Natural killer cell (primary cell): ENCODE measurements at regions not wholly inside any gene's neighbourhood (a gene's known extent, or its start where the extent isn't known, plus 50 kb on each side); places are given as distances from the start of the nearest gene placed in this dataset.

Source experiments
- ATAC-seq, 3 donors: fragments of 150-1000 bp in 2 of 3; fragments of 200-7000 bp in 1 of 3; cut with Tn5 transposase; 1 replicate in 1 of 3; 2 replicates in 2 of 3; pipeline ENCODE4 v1.10.0; 2021; ENCODE audit warnings: mild to moderate bottlenecking in 2 of 3, moderate library complexity in 2 of 3
- DNase-seq, 2 donors: peaks; one replicate each; pipeline versions ENCODE4 v3.0.0 to v3.0.0-alpha.2; 2013 to 2021; ENCODE audit warnings: mixed read lengths in 1 of 2
- H3K27ac ChIP-seq: one replicate; pipeline ENCODE4 v1.5.1; 2013; ENCODE audit warnings: mild to moderate bottlenecking, low read length
- H3K27me3 ChIP-seq: one replicate; pipeline ENCODE4 v1.6.1; 2013; ENCODE audit warnings: low read length; ENCODE audit not compliant: control insufficient read depth, insufficient read depth
- H3K36me3 ChIP-seq: one replicate; pipeline ENCODE4 v1.6.1; 2013; ENCODE audit warnings: low read length; ENCODE audit not compliant: control insufficient read depth, insufficient read depth
- H3K4me1 ChIP-seq: one replicate; pipeline ENCODE4 v1.6.1; 2013; ENCODE audit warnings: low read length; ENCODE audit not compliant: control insufficient read depth, insufficient read depth
- H3K4me3 ChIP-seq: one replicate; pipeline ENCODE4 v1.5.1; 2013; ENCODE audit warnings: low read length
- H3K9me3 ChIP-seq: one replicate; pipeline ENCODE4 v1.6.1; 2013; ENCODE audit warnings: low read length; ENCODE audit not compliant: control insufficient read depth, insufficient read depth
- H3K27ac Mint-ChIP-seq, 2 donors: one replicate each; pipeline ENCODE4 v1.8.0; 2022; ENCODE audit warnings: mild to moderate bottlenecking in 2 of 2, mixed read lengths in 2 of 2, moderate library complexity in 1 of 2
- H3K27me3 Mint-ChIP-seq, 2 donors: one replicate each; pipeline ENCODE4 v1.8.0; 2022; ENCODE audit warnings: low read depth in 2 of 2, mixed read lengths in 2 of 2
- H3K36me3 Mint-ChIP-seq: one replicate; pipeline ENCODE4 v1.8.0; 2022; ENCODE audit warnings: mixed read lengths
- H3K4me1 Mint-ChIP-seq, 2 donors: one replicate each; pipeline ENCODE4 v1.8.0; 2022; ENCODE audit warnings: mixed read lengths in 2 of 2
- H3K4me3 Mint-ChIP-seq: one replicate; pipeline ENCODE4 v1.8.0; 2022; ENCODE audit warnings: mild to moderate bottlenecking, moderate library complexity, mixed read lengths
- H3K9me3 Mint-ChIP-seq, 2 donors: one replicate each; pipeline ENCODE4 v1.8.0; 2022; ENCODE audit warnings: mixed read lengths in 2 of 2
- CTCF ChIP-seq: fragments of 200-600 bp; IDR thresholded peaks from one replicate; pipeline ENCODE4 v1.8.0; 2022; ENCODE audit warnings: antibody characterized with exemption
- WGBS: methylation state at CpG from one replicate; pipeline ENCODE4 v1.1.7; 2013; ENCODE audit warnings: missing lambda C conversion rate; ENCODE audit not compliant: insufficient coverage; 5-methylcytosine and 5-hydroxymethylcytosine counted together
- intact Hi-C: fragments of 100-400 bp; cut with micrococcal nuclease; formaldehyde crosslinking; loops from one replicate; pipeline ENCODE4 v1.14.2; 2022

DNA sequence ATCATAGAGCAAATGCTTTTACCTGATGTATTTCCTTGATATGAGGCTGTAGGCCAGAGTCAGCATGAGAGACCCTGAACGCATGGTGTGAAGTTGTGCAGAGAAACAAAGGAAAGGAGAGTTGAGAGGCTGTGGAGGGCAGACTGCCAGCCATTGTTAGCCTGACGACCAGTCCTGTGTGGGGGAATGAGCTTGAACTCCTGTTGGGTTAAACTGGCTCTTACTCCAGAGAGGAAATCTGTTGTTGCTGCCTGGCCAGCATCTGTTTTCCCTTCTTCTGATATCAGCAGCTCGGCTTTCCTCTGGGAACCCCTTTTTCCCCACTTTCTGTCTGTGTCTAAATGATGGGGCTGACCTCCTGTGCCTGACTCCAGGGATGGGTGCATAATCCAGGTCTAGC lies 158.2 kb upstream of the ZFP64 start:
- H3K36me3 ChIP-seq = no peaks in the 10 kb centered on the region
- no peak overlapping the region for H3K27ac Mint-ChIP-seq
- intact Hi-C loops = no loop called here
- H3K27me3 ChIP-seq = no peaks in the 10 kb centered on the region
- ATAC-seq = peak in 1 of 3 donors; percentile 25
- no peak overlapping the region for H3K4me3 Mint-ChIP-seq
- no peak for DNase-seq
- 92% methylated on average over 3 of the region's 3 CpGs for WGBS
- H3K9me3 Mint-ChIP-seq = no peaks in the 10 kb centered on the region
- H3K4me3 ChIP-seq = no peak overlapping the region
- no peak for TF ChIP-seq CTCF
- H3K4me1 ChIP-seq = no peaks in the 10 kb centered on the region
- H3K27me3 Mint-ChIP-seq = peaks cover 7 to 29% of the 10 kb centered on the region in 2 donors
- no peaks in the 10 kb centered on the region for H3K9me3 ChIP-seq
- no peaks in the 10 kb centered on the region for H3K4me1 Mint-ChIP-seq
- H3K27ac ChIP-seq = no peak overlapping the region
- H3K36me3 Mint-ChIP-seq = no peaks in the 10 kb centered on the region

DNA sequence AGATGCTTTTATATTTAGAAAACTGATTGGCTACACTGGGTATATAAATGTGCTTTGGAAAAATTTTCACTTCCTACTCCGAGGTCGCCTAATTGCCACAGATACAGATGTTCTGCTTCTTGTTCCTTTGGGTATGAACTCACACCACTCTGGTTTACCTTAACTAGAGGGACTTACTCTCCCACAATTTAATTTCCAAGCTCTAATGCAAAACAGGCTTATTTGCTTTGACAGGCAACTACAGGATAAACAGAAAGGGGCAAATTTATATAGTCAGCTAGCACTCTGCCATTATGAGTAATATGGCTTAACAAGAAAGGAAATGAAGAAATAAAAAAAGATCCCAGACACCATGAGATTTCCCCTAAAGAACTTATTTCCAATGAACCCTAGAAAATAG lies 156.9 kb upstream of the ZFP64 start:
- no peak overlapping the region for H3K27ac ChIP-seq
- Mint-ChIP-seq H3K27ac (no peak overlapping the region), H3K4me1 (no peaks in the 10 kb centered on the region), H3K4me3 (no peak overlapping the region), H3K36me3 (no peaks in the 10 kb centered on the region), H3K27me3 (peaks cover 13 to 39% of the 10 kb centered on the region in 2 donors), H3K9me3 (no peaks in the 10 kb centered on the region)
- no peaks in the 10 kb centered on the region for H3K27me3 ChIP-seq
- WGBS = 78% methylated on average over 2 of the region's 2 CpGs
- no peaks in the 10 kb centered on the region for H3K4me1 ChIP-seq
- H3K36me3 ChIP-seq = no peaks in the 10 kb centered on the region
- intact Hi-C loops = no loop called here
- no peak overlapping the region for H3K4me3 ChIP-seq
- no peak for TF ChIP-seq CTCF
- ATAC-seq = no peak
- DNase-seq = no peak
- no peaks in the 10 kb centered on the region for H3K9me3 ChIP-seq

- Mint-ChIP-seq H3K4me1 (no peaks in the 10 kb centered on the region), H3K27me3 (peaks cover 19 to 39% of the 10 kb centered on the region in 2 donors), H3K9me3 (no peaks in the 10 kb centered on the region), H3K27ac (no peak overlapping the region), H3K4me3 (no peak overlapping the region), H3K36me3 (no peaks in the 10 kb centered on the region)
- Histone ChIP-seq H3K27ac (no peak overlapping the region), H3K27me3 (no peaks in the 10 kb centered on the region), H3K9me3 (no peaks in the 10 kb centered on the region), H3K4me3 (no peak overlapping the region), H3K36me3 (no peaks in the 10 kb centered on the region), H3K4me1 (no peaks in the 10 kb centered on the region)
- DNase-seq = no peak
- no peak for ATAC-seq
- WGBS = 87% methylated on average over 1 of the region's 2 CpGs
- TF ChIP-seq CTCF = no peak
- intact Hi-C loops = no loop called here
Measured at GRCh38 chr20:52346797-52347196, 155.2 kb upstream of the ZFP64 start.

GRCh38 chr20:52342913-52343312 lies 151.3 kb upstream of the ZFP64 start:
- Mint-ChIP-seq H3K9me3 (no peaks in the 10 kb centered on the region), H3K4me3 (no peak overlapping the region), H3K4me1 (no peaks in the 10 kb centered on the region), H3K27me3 (peaks cover 16 to 35% of the 10 kb centered on the region in 2 donors), H3K36me3 (no peaks in the 10 kb centered on the region), H3K27ac (no peak overlapping the region)
- intact Hi-C loops = loop anchor here (2.0 kb wide), 1 partner anchor 14 kb away; no protein-coding TSS in a partner anchor
- Histone ChIP-seq H3K27me3 (no peaks in the 10 kb centered on the region), H3K27ac (no peak overlapping the region), H3K4me1 (no peaks in the 10 kb centered on the region), H3K4me3 (no peak overlapping the region), H3K9me3 (no peaks in the 10 kb centered on the region), H3K36me3 (no peaks in the 10 kb centered on the region)
- 82% methylated on average over 3 of the region's 3 CpGs for WGBS
- DNase-seq (peak in 1 of 2 donors; percentile 41), ATAC-seq (no peak)
- no peak for TF ChIP-seq CTCF
